Endothelial cell of umbilical vein (primary cell): ENCODE measurements at regions not wholly inside any gene's neighbourhood (a gene's known extent, or its start where the extent isn't known, plus 50 kb on each side); places are given as distances from the start of the nearest gene placed in this dataset.
"Not testable (repeated sequence)": the region's sequence is repeated elsewhere in the genome, so short reads cannot be mapped to it uniquely, and the experiment has no call there.

Experiments used
- BruUV-seq: library from RNA; stranded (reverse); fragments of 400-500 nt; replicated peaks from 2 replicates; lab custom pipeline; 2021; lab: Mats Ljungman, UMichigan
- CTCF ChIA-PET: fragments of 300-600, 350-600 bp; sonication (Branson Sonifier 250); formaldehyde crosslinking; loops from one replicate; lab custom pipeline; 2021; ENCODE audit warnings: antibody characterized with exemption, inconsistent platforms; lab: Charles Lee
- POLR2A ChIA-PET: fragments of 300-600, 350-600 bp; sonication (Branson Sonifier 250); formaldehyde crosslinking; loops from one replicate; lab custom pipeline; 2021; ENCODE audit warnings: antibody characterized with exemption, inconsistent platforms; lab: Charles Lee
- DNase-seq: peaks from one replicate; pipeline ENCODE4 v3.0.0-alpha.2; 2011; ENCODE audit warnings: low read depth, low spot score
- FAIRE-seq: peaks from 2 replicates; lab custom pipeline; 2011; peaks lifted over from hg19 to GRCh38; lab: Jason Lieb, UNC
- H2AFZ ChIP-seq: 2 replicates; pipeline ENCODE4 v1.6.0; 2012; ENCODE audit warnings: low read depth, low read length, control low read depth, inconsistent platforms
- H3K27ac ChIP-seq: 2 replicates; pipeline ENCODE4 v1.5.1; 2011; ENCODE audit warnings: low read depth, mild to moderate bottlenecking, control low read depth, low read length, moderate library complexity; ENCODE audit not compliant: insufficient read depth
- H3K27me3 ChIP-seq, 2 experiments: 2 replicates each; pipeline versions ENCODE4 v1.6.0 to v1.6.1; 2011; ENCODE audit warnings: low read length in 2 of 2, mixed read lengths in 1 of 2; ENCODE audit not compliant: control insufficient read depth in 2 of 2, insufficient read depth in 2 of 2
- H3K36me3 ChIP-seq, 2 experiments: 2 replicates in 1 of 2; 3 replicates in 1 of 2; pipeline ENCODE4 v1.5.1; 2011; ENCODE audit warnings: low read length in 2 of 2, mild to moderate bottlenecking in 1 of 2, moderate library complexity in 1 of 2; ENCODE audit not compliant: control insufficient read depth in 2 of 2, insufficient read depth in 2 of 2; ENCODE audit errors: extremely low read depth in 1 of 2
- H3K4me1 ChIP-seq: 3 replicates; pipeline ENCODE4 v1.5.1; 2011; ENCODE audit warnings: mild to moderate bottlenecking, low read length; ENCODE audit not compliant: control insufficient read depth, insufficient read depth; ENCODE audit errors: extremely low read depth
- H3K4me2 ChIP-seq: 2 replicates; pipeline ENCODE4 v1.6.1; 2011; ENCODE audit warnings: low read length, control low read depth, mixed read lengths; ENCODE audit not compliant: insufficient read depth
- H3K4me3 ChIP-seq, 3 experiments: fragments of 200-600 bp in 1 of 3; sonication (generic), shearing (Covaris generic) in 1 of 3; replicated peaks in 1 of 3; 2 replicates each; pipeline ENCODE4 v1.5.1; 2011 to 2016; ENCODE audit warnings: control low read depth in 3 of 3, low read length in 3 of 3, mild to moderate bottlenecking in 2 of 3, inconsistent platforms in 1 of 3, low read depth in 1 of 3, moderate library complexity in 1 of 3; ENCODE audit not compliant: insufficient read depth in 1 of 3
- H3K79me2 ChIP-seq: 2 replicates; pipeline ENCODE4 v1.6.0; 2012; ENCODE audit warnings: low read length, inconsistent platforms; ENCODE audit not compliant: control insufficient read depth, insufficient read depth
- H3K9ac ChIP-seq: replicated peaks from 2 replicates; pipeline ENCODE3; 2011; ENCODE audit warnings: low read length, control low read depth; ENCODE audit not compliant: insufficient read depth; ENCODE audit errors: extremely low read depth
- H3K9me1 ChIP-seq: replicated peaks from 3 replicates; pipeline ENCODE4 v1.6.0; 2011; ENCODE audit warnings: mild to moderate bottlenecking, low read length; ENCODE audit not compliant: control insufficient read depth, insufficient read depth; ENCODE audit errors: extremely low read depth
- H3K9me3 ChIP-seq: replicated peaks from 2 replicates; pipeline ENCODE4 v1.5.1; 2012; ENCODE audit warnings: low read length, inconsistent platforms; ENCODE audit not compliant: control insufficient read depth, insufficient read depth
- H4K20me1 ChIP-seq: replicated peaks from 2 replicates; pipeline ENCODE3; 2011; ENCODE audit warnings: mild to moderate bottlenecking, low read length; ENCODE audit not compliant: control insufficient read depth, insufficient read depth; ENCODE audit errors: extremely low read depth
- CTCF ChIP-seq, 2 donors: IDR thresholded peaks; 1 replicate in 1 of 2; 2 replicates in 1 of 2; pipeline ENCODE4 v1.5.1; 2011; ENCODE audit warnings: low read length in 2 of 2, mild to moderate bottlenecking in 2 of 2, moderate library complexity in 2 of 2, control low read depth in 1 of 2, inconsistent platforms in 1 of 2, low read depth in 1 of 2; ENCODE audit not compliant: insufficient read depth in 1 of 2; ENCODE audit errors: extremely low read depth in 1 of 2
- dilution Hi-C: fragments of 300-500 bp; cut with MboI; formaldehyde crosslinking; loops from one replicate; pipeline ENCODE4 v1.15.0; 2019; ENCODE audit warnings: low sequenced_read_pairs; ENCODE audit not compliant: extremely low pct_ligation_motif_present
- intact Hi-C: fragments of 100-400 bp; cut with micrococcal nuclease; formaldehyde crosslinking; loops from one replicate; pipeline ENCODE4 v1.10.0; 2022

GRCh38 chr3:75579981-75580782, 83.9 kb upstream of the FRG2C start:
- H3K79me2 ChIP-seq, H3K9ac ChIP-seq, H3K27ac ChIP-seq, H3K9me1 ChIP-seq, POLR2A ChIA-PET, H3K9me3 ChIP-seq, H3K4me2 ChIP-seq, H4K20me1 ChIP-seq, H3K36me3 ChIP-seq, intact Hi-C loops, H2AFZ ChIP-seq, FAIRE-seq, BruUV-seq, H3K4me1 ChIP-seq, H3K27me3 ChIP-seq, dilution Hi-C loops: not testable (repeated sequence)
- peak overlapping the region in 1 of 3 experiments; percentile 18 for H3K4me3 ChIP-seq
- peak; percentile 1 for DNase-seq
- peak; percentile 19 to 24 for TF ChIP-seq CTCF (IDR thresholded peaks at IDR 0.05; ENCODE audit: extremely low read depth in 1 of 2, insufficient read depth in 1 of 2, low read depth in 1 of 2, low read length in 2 of 2)
- CTCF ChIA-PET = interaction anchor here (1.4 to 1.5 kb wide), 4 partner anchors 150 to 388 kb away, joined by 4 to 19 read pairs (median 7); no protein-coding TSS in a partner anchor

- H3K9ac ChIP-seq, H3K9me1 ChIP-seq, H3K27ac ChIP-seq, H3K4me1 ChIP-seq, H3K4me3 ChIP-seq, H3K36me3 ChIP-seq, H3K27me3 ChIP-seq, intact Hi-C loops, H2AFZ ChIP-seq, POLR2A ChIA-PET, DNase-seq, BruUV-seq, H3K4me2 ChIP-seq, dilution Hi-C loops, H4K20me1 ChIP-seq, FAIRE-seq, CTCF ChIA-PET, H3K79me2 ChIP-seq, H3K9me3 ChIP-seq: not testable (repeated sequence)
Observed at GRCh38 chr3:75582536-75582935, 81.6 kb upstream of the FRG2C start.

GRCh38 chr3:75583116-75583515, 81.0 kb upstream of the FRG2C start:
- intact Hi-C loops = not testable (repeated sequence)

More at GRCh38 chr3:75583116-75583515, 81.0 kb upstream of the FRG2C start:
- H3K27ac ChIP-seq, H3K36me3 ChIP-seq, FAIRE-seq, POLR2A ChIA-PET, H3K9me1 ChIP-seq, BruUV-seq, H3K9me3 ChIP-seq, H3K79me2 ChIP-seq, DNase-seq, H3K9ac ChIP-seq, H3K4me3 ChIP-seq, H4K20me1 ChIP-seq, H3K27me3 ChIP-seq, H3K4me2 ChIP-seq, CTCF ChIA-PET, H2AFZ ChIP-seq, dilution Hi-C loops, H3K4me1 ChIP-seq: not testable (repeated sequence)
